Activated B cell treated with CpG ODN at 0.5 μM for 24 hours (primary cell): ENCODE measurements at regions not wholly inside any gene's neighbourhood (a gene's known extent, or its start where the extent isn't known, plus 50 kb on each side); places are given as distances from the start of the nearest gene placed in this dataset.

Experiments used
- ATAC-seq: fragments of 200-7000 bp; cut with Tn5 transposase; one replicate; pipeline ENCODE4 v1.10.0; 2021; ENCODE audit warnings: low read depth, mild to moderate bottlenecking, moderate library complexity
- CTCF ChIA-PET: fragments of 350-600 bp; sonication (Branson Sonifier 250); formaldehyde crosslinking; loops from one replicate; lab custom pipeline; 2021; ENCODE audit warnings: antibody characterized with exemption; lab: Charles Lee
- POLR2A ChIA-PET: fragments of 350-600 bp; sonication (Branson Sonifier 250); formaldehyde crosslinking; loops from one replicate; lab custom pipeline; 2021; ENCODE audit warnings: antibody characterized with exemption; lab: Charles Lee
- DNase-seq: peaks from one replicate; pipeline ENCODE4 v3.0.0; 2022
- H3K27ac Mint-ChIP-seq: one replicate; pipeline ENCODE4 v1.8.0; 2020; ENCODE audit warnings: mixed read lengths
- H3K27me3 Mint-ChIP-seq: one replicate; pipeline ENCODE4 v1.8.0; 2021; ENCODE audit warnings: mixed read lengths
- H3K36me3 Mint-ChIP-seq: one replicate; pipeline ENCODE4 v1.8.0; 2021; ENCODE audit warnings: low read depth, mixed read lengths
- H3K4me1 Mint-ChIP-seq: one replicate; pipeline ENCODE4 v1.8.0; 2021; ENCODE audit warnings: mixed read lengths
- H3K4me3 Mint-ChIP-seq: one replicate; pipeline ENCODE4 v1.8.0; 2020; ENCODE audit warnings: mild to moderate bottlenecking, mixed read lengths
- H3K9me3 Mint-ChIP-seq: one replicate; pipeline ENCODE4 v1.8.0; 2020; ENCODE audit warnings: mixed read lengths
- CTCF ChIP-seq: fragments of 200-600 bp; IDR thresholded peaks from one replicate; pipeline ENCODE4 v1.8.0; 2022; ENCODE audit warnings: antibody characterized with exemption, mild to moderate bottlenecking
- intact Hi-C: fragments of 100-400 bp; cut with micrococcal nuclease; formaldehyde crosslinking; loops from one replicate; pipeline ENCODE4 v1.15.1; 2024

GRCh38 chr18:5744659-5745058 lies 150.7 kb downstream of the TMEM200C start:
- H3K36me3 Mint-ChIP-seq = no peaks in the 10 kb centered on the region
- ChIA-PET CTCF (no interaction called here), POLR2A (no interaction called here)
- intact Hi-C loops = no loop called here
- DNase-seq (no peak), ATAC-seq (no peak)
- no peaks in the 10 kb centered on the region for H3K4me1 Mint-ChIP-seq
- no peak overlapping the region for H3K4me3 Mint-ChIP-seq
- H3K9me3 Mint-ChIP-seq = no peaks in the 10 kb centered on the region
- no peak overlapping the region for H3K27ac Mint-ChIP-seq
- H3K27me3 Mint-ChIP-seq = no peaks in the 10 kb centered on the region
- no peak for TF ChIP-seq CTCF

- ATAC-seq (no peak), DNase-seq (no peak)
- CTCF ChIA-PET = no interaction called here
- Mint-ChIP-seq H3K4me3 (no peak overlapping the region), H3K27ac (no peak overlapping the region), H3K9me3 (no peaks in the 10 kb centered on the region), H3K4me1 (no peaks in the 10 kb centered on the region), H3K36me3 (no peaks in the 10 kb centered on the region), H3K27me3 (no peaks in the 10 kb centered on the region)
- intact Hi-C loops = no loop called here
- no peak for TF ChIP-seq CTCF
- POLR2A ChIA-PET = no interaction called here
These were observed 156.8 kb downstream of the TMEM200C start for GRCh38 chr18:5738526-5738925.

GRCh38 chr18:5732318-5732717 lies 163.0 kb downstream of the TMEM200C start:
- no peak overlapping the region for H3K4me3 Mint-ChIP-seq
- H3K27me3 Mint-ChIP-seq = no peaks in the 10 kb centered on the region
- intact Hi-C loops = no loop called here
- TF ChIP-seq CTCF = no peak
- H3K27ac Mint-ChIP-seq = no peak overlapping the region
- H3K36me3 Mint-ChIP-seq = no peaks in the 10 kb centered on the region
- ChIA-PET CTCF (no interaction called here), POLR2A (no interaction called here)
- H3K4me1 Mint-ChIP-seq = no peaks in the 10 kb centered on the region
- H3K9me3 Mint-ChIP-seq = no peaks in the 10 kb centered on the region
- DNase-seq (no peak), ATAC-seq (no peak)

- H3K9me3 Mint-ChIP-seq = no peaks in the 10 kb centered on the region
- POLR2A ChIA-PET = no interaction called here
- no peak overlapping the region for H3K4me3 Mint-ChIP-seq
- H3K27me3 Mint-ChIP-seq = no peaks in the 10 kb centered on the region
- intact Hi-C loops = no loop called here
- no peaks in the 10 kb centered on the region for H3K4me1 Mint-ChIP-seq
- TF ChIP-seq CTCF = no peak
- H3K36me3 Mint-ChIP-seq = no peaks in the 10 kb centered on the region
- DNase-seq = no peak
- ATAC-seq = no peak
- H3K27ac Mint-ChIP-seq = no peak overlapping the region
- CTCF ChIA-PET = no interaction called here
These were observed 165.2 kb downstream of the TMEM200C start for GRCh38 chr18:5729983-5730699.

- intact Hi-C loops = no loop called here
- no peak for ATAC-seq
- POLR2A ChIA-PET = no interaction called here
- H3K4me1 Mint-ChIP-seq = no peaks in the 10 kb centered on the region
- no peaks in the 10 kb centered on the region for H3K27me3 Mint-ChIP-seq
- no peak for DNase-seq
- TF ChIP-seq CTCF = no peak
- CTCF ChIA-PET = no interaction called here
- no peak overlapping the region for H3K27ac Mint-ChIP-seq
- H3K9me3 Mint-ChIP-seq = no peaks in the 10 kb centered on the region
- H3K36me3 Mint-ChIP-seq = no peaks in the 10 kb centered on the region
- H3K4me3 Mint-ChIP-seq = no peak overlapping the region
These were observed 166.8 kb downstream of the TMEM200C start for GRCh38 chr18:5728531-5728930.
